RWPE2 (cell line): ENCODE measurements at regions not wholly inside any gene's neighbourhood (a gene's known extent, or its start where the extent isn't known, plus 50 kb on each side); places are given as distances from the start of the nearest gene placed in this dataset.
A peak's percentile ranks its signal among the peaks of the same experiment; 100 is the strongest.

Experiments
- ATAC-seq: fragments of 200-7000 bp; cut with Tn5 transposase; 3 replicates; pipeline ENCODE4 v1.9.1; 2021; ENCODE audit warnings: low read depth
- DNase-seq: peaks from one replicate; pipeline ENCODE4 v3.0.0-alpha.2; 2020; ENCODE audit warnings: low spot score
- H3K27ac ChIP-seq: fragments of 450-650 bp; 2 replicates; pipeline ENCODE4 v1.5.1; 2017; ENCODE audit warnings: mild to moderate bottlenecking; ENCODE audit not compliant: poor library complexity, severe bottlenecking
- H3K27me3 ChIP-seq: fragments of 250-450 bp; sonication (Bioruptor Pico); 2 replicates; pipeline ENCODE4 v1.5.1; 2021; ENCODE audit warnings: mild to moderate bottlenecking, moderate library complexity; ENCODE audit not compliant: insufficient read depth, poor library complexity, severe bottlenecking
- H3K36me3 ChIP-seq: fragments of 250-450 bp; sonication (Bioruptor Pico); 2 replicates; pipeline ENCODE4 v1.5.1; 2020; ENCODE audit warnings: low read depth, mild to moderate bottlenecking, moderate library complexity
- H3K4me1 ChIP-seq: fragments of 250-450 bp; sonication (Bioruptor Pico); 2 replicates; pipeline ENCODE4 v1.5.1; 2021; ENCODE audit warnings: mild to moderate bottlenecking, moderate library complexity; ENCODE audit not compliant: insufficient read depth, poor library complexity, severe bottlenecking
- H3K4me3 ChIP-seq: fragments of 250-450 bp; sonication (Bioruptor Pico); 2 replicates; pipeline ENCODE4 v1.5.1; 2021; ENCODE audit warnings: mild to moderate bottlenecking, moderate library complexity; ENCODE audit not compliant: severe bottlenecking
- H3K9me3 ChIP-seq: fragments of 250-450 bp; sonication (Bioruptor Pico); 2 replicates; pipeline ENCODE4 v1.5.1; 2021; ENCODE audit warnings: mild to moderate bottlenecking, moderate library complexity; ENCODE audit not compliant: severe bottlenecking
- TF ChIP-seq, protein P1 (sequence below): fragments of 450-650 bp; IDR thresholded peaks from one replicate; pipeline ENCODE4 v1.5.1; 2017; ENCODE audit warnings: mild to moderate bottlenecking, moderate library complexity; ENCODE audit not compliant: poor library complexity, severe bottlenecking

DNA sequence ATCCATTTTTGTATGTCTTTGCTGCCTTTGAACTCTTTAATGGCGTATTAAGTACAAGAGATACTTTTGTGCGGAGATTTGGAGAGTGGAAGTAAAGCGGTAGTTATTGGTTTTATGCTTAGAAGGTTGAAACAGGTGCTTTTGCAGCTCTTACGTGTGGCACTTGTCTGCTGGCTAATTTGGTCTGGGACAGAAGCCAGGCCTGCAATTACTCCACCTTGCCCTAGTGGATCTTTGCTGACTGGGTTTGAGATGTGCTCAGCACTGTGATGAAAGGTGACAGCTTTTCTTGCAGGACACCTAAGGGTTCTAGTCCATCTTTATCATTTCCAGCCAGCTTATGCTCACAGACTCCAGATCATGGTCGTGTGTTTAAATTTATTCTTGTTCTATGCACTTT lies 252.5 kb downstream of the RPL10L start:
- Histone ChIP-seq H3K36me3 (no peaks in the 10 kb centered on the region), H3K27me3 (peaks cover 4% of the 10 kb centered on the region), H3K4me3 (no peak overlapping the region), H3K4me1 (no peaks in the 10 kb centered on the region), H3K9me3 (no peaks in the 10 kb centered on the region), H3K27ac (no peak overlapping the region)
- TF ChIP-seq, protein P1, sequence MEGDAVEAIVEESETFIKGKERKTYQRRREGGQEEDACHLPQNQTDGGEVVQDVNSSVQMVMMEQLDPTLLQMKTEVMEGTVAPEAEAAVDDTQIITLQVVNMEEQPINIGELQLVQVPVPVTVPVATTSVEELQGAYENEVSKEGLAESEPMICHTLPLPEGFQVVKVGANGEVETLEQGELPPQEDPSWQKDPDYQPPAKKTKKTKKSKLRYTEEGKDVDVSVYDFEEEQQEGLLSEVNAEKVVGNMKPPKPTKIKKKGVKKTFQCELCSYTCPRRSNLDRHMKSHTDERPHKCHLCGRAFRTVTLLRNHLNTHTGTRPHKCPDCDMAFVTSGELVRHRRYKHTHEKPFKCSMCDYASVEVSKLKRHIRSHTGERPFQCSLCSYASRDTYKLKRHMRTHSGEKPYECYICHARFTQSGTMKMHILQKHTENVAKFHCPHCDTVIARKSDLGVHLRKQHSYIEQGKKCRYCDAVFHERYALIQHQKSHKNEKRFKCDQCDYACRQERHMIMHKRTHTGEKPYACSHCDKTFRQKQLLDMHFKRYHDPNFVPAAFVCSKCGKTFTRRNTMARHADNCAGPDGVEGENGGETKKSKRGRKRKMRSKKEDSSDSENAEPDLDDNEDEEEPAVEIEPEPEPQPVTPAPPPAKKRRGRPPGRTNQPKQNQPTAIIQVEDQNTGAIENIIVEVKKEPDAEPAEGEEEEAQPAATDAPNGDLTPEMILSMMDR = no peak
- DNase-seq (no peak), ATAC-seq (no peak)

DNA sequence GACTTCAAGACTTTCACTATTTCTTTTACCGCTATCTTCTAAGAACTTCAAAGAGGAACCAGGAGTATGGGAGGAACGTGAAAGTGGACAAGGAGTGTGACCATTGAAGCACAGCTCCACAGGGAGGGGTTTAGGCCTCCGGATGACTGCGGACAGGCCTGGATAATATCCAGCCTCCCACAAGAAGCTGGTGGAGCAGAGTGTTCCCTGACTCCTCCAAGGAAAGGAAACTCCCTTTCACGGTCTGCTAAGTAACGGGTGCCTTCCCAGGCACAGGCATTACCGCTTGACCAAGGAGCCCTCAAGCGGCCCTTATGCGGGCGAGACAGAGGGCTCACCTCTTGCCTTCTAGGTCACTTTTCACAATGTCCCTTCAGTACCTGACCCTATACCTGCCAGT lies 267.0 kb downstream of the RPL10L start:
- Histone ChIP-seq H3K4me3 (no peak overlapping the region), H3K36me3 (no peaks in the 10 kb centered on the region), H3K27ac (no peak overlapping the region), H3K9me3 (no peaks in the 10 kb centered on the region), H3K4me1 (no peaks in the 10 kb centered on the region), H3K27me3 (peaks cover 18% of the 10 kb centered on the region)
- DNase-seq (no peak), ATAC-seq (no peak)
- TF ChIP-seq, protein P1 = no peak

GRCh38 chr14:46381674-46382073 lies 269.9 kb downstream of the RPL10L start:
- no peak overlapping the region for H3K27ac ChIP-seq
- TF ChIP-seq, protein P1 = no peak
- no peak for DNase-seq
- H3K36me3 ChIP-seq = no peaks in the 10 kb centered on the region
- H3K9me3 ChIP-seq = no peaks in the 10 kb centered on the region
- H3K4me1 ChIP-seq = no peaks in the 10 kb centered on the region
- no peak for ATAC-seq
- H3K4me3 ChIP-seq = no peak overlapping the region
- H3K27me3 ChIP-seq = peaks cover 18% of the 10 kb centered on the region

DNA sequence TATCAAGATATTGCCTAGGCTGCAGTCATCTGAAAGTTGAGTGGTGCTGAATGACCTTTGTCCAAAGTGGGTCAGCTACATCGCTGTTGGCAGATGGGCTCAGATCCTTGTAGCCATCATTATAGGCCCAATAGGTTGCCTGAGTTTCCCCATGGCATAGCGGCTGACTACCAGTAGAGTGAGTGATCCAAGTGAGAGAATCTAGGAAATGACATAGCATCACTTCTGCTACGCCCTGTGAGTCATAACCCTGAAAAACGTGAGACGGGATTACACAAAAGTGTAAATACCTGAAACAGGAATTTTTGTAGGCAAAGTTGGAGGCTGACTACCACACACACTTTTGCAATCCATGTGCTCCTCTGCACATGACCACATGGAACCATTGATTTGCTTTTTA lies 273.3 kb downstream of the RPL10L start:
- Histone ChIP-seq H3K4me3 (no peak overlapping the region), H3K27ac (no peak overlapping the region), H3K9me3 (no peaks in the 10 kb centered on the region), H3K27me3 (peaks cover 18% of the 10 kb centered on the region), H3K36me3 (no peaks in the 10 kb centered on the region), H3K4me1 (no peaks in the 10 kb centered on the region)
- DNase-seq = no peak
- TF ChIP-seq, protein P1 = no peak
- ATAC-seq = peak; percentile 64

DNA sequence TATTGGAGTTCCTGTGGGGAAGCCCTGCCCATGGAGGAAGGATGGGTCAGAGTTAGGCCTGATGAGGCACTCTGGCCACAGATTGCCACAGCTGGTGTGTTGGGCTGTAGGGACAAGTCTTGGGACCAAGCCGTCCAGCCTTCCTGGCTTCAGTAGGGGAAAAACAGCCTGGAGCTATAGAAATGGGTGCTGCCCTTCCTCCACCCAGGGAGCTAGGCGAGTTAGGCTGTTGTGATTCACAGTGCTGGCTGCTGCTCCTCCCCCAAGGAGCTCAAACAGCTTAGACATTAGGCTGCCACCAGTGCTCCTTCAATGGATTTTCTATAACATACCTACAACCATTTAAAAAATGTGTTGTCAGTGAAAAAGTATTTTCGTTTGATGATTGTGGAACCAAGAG lies 274.3 kb downstream of the RPL10L start:
- TF ChIP-seq, protein P1 = no peak
- no peaks in the 10 kb centered on the region for H3K9me3 ChIP-seq
- H3K27me3 ChIP-seq = peaks cover 12% of the 10 kb centered on the region
- DNase-seq (no peak), ATAC-seq (no peak)
- H3K4me3 ChIP-seq = no peak overlapping the region
- H3K36me3 ChIP-seq = no peaks in the 10 kb centered on the region
- H3K27ac ChIP-seq = no peak overlapping the region
- H3K4me1 ChIP-seq = no peaks in the 10 kb centered on the region
